Neural cell (in vitro differentiated cells): ENCODE measurements at regions not wholly inside any gene's neighbourhood (a gene's known extent, or its start where the extent isn't known, plus 50 kb on each side); places are given as distances from the start of the nearest gene placed in this dataset.

ENCODE experiments used
- H2AFZ ChIP-seq: fragments of 200-600, 300-800 bp; sonication (generic), shearing (Covaris generic); 2 replicates; pipeline ENCODE4 v1.6.0; 2014; ENCODE audit warnings: low read depth, mild to moderate bottlenecking, antibody characterized with exemption, low read length, moderate library complexity
- H3F3A ChIP-seq: fragments of 200-600 bp; shearing (Covaris generic); 2 replicates; pipeline ENCODE4 v1.6.1; 2016; ENCODE audit warnings: mild to moderate bottlenecking, moderate library complexity, mixed read lengths, antibody characterized with exemption, low read length; ENCODE audit not compliant: insufficient read depth, poor library complexity, severe bottlenecking
- H3K27ac ChIP-seq: fragments of 200-600, 300-800 bp; sonication (generic), shearing (Covaris generic); 2 replicates; pipeline ENCODE4 v1.5.1; 2014; ENCODE audit warnings: mild to moderate bottlenecking, low read length, moderate library complexity
- H3K27me3 ChIP-seq: fragments of 300-800, 200-600 bp; sonication (generic), shearing (Covaris generic); 2 replicates; pipeline ENCODE4 v1.6.0; 2014; ENCODE audit warnings: mild to moderate bottlenecking, low read depth, low read length, moderate library complexity; ENCODE audit not compliant: insufficient read depth
- H3K36me3 ChIP-seq: fragments of 300-800, 200-600 bp; sonication (generic), shearing (Covaris generic); 2 replicates; pipeline ENCODE4 v1.5.1; 2014; ENCODE audit warnings: mild to moderate bottlenecking, antibody characterized with exemption, low read length, moderate library complexity; ENCODE audit not compliant: insufficient read depth
- H3K4me2 ChIP-seq: fragments of 300-800, 200-600 bp; sonication (generic), shearing (Covaris generic); 2 replicates; pipeline ENCODE4 v1.6.0; 2014; ENCODE audit warnings: mild to moderate bottlenecking, low read length
- H3K4me3 ChIP-seq: fragments of 300-800, 200-600 bp; sonication (generic), shearing (Covaris generic); 2 replicates; pipeline ENCODE4 v1.5.1; 2014; ENCODE audit warnings: mild to moderate bottlenecking, low read length, moderate library complexity
- H3K79me2 ChIP-seq: fragments of 200-600 bp; shearing (Covaris generic); replicated peaks from 2 replicates; pipeline ENCODE4 v1.6.0; 2014; ENCODE audit warnings: mild to moderate bottlenecking, low read length, moderate library complexity; ENCODE audit not compliant: insufficient read depth
- H3K9ac ChIP-seq: fragments of 300-800, 200-600 bp; sonication (generic), shearing (Covaris generic); 2 replicates; pipeline ENCODE4 v1.6.1; 2016; ENCODE audit warnings: mild to moderate bottlenecking, low read length, mixed read lengths
- H3K9me2 ChIP-seq: fragments of 200-600 bp; shearing (Covaris generic); 2 replicates; pipeline ENCODE4 v1.6.1; 2016; ENCODE audit warnings: mild to moderate bottlenecking, low read length, mixed read lengths; ENCODE audit not compliant: insufficient read depth
- H3K9me3 ChIP-seq: fragments of 200-600, 300-800 bp; sonication (generic), shearing (Covaris generic); 2 replicates; pipeline ENCODE4 v1.6.1; 2016; ENCODE audit warnings: mild to moderate bottlenecking, mixed run types, low read length, moderate library complexity, mixed read lengths
- H4K20me1 ChIP-seq: fragments of 200-600 bp; shearing (Covaris generic); 2 replicates; pipeline ENCODE4 v1.6.1; 2016; ENCODE audit warnings: mild to moderate bottlenecking, mixed run types; ENCODE audit not compliant: insufficient read depth
- EP300 ChIP-seq: fragments of 450-650 bp; conservative IDR thresholded peaks from 2 replicates; pipeline ENCODE4 v1.6.1; 2014; ENCODE audit warnings: antibody characterized with exemption, mild to moderate bottlenecking, moderate library complexity; ENCODE audit not compliant: poor library complexity, severe bottlenecking
- EZH2 ChIP-seq: fragments of 200-600, 300-800 bp; shearing (Covaris generic), sonication (generic); IDR thresholded peaks from 2 replicates; pipeline ENCODE4 v1.6.1; 2014; ENCODE audit warnings: antibody characterized with exemption, low read length, borderline replicate concordance, mild to moderate bottlenecking; ENCODE audit not compliant: insufficient read depth, poor library complexity, severe bottlenecking
- MXI1 ChIP-seq: fragments of 450-650 bp; conservative IDR thresholded peaks from 2 replicates; pipeline ENCODE4 v1.6.1; 2014; ENCODE audit warnings: antibody characterized with exemption, mild to moderate bottlenecking; ENCODE audit not compliant: poor library complexity, severe bottlenecking
- POLR2AphosphoS5 ChIP-seq: IDR thresholded peaks from 2 replicates; pipeline ENCODE4 v1.6.1; 2012
- RAD21 ChIP-seq: fragments of 450-650 bp; conservative IDR thresholded peaks from 2 replicates; pipeline ENCODE4 v1.6.1; 2014; ENCODE audit warnings: antibody characterized with exemption, mild to moderate bottlenecking, moderate library complexity
- SMC3 ChIP-seq: fragments of 450-650 bp; conservative IDR thresholded peaks from 2 replicates; pipeline ENCODE4 v1.6.1; 2014; ENCODE audit warnings: antibody characterized with exemption, mild to moderate bottlenecking, moderate library complexity; ENCODE audit not compliant: poor library complexity
- TAF1 ChIP-seq: IDR thresholded peaks from 2 replicates; pipeline ENCODE4 v1.6.1; 2012; ENCODE audit warnings: low read depth
- TF ChIP-seq, protein P1 (sequence below): IDR thresholded peaks from 2 replicates; pipeline ENCODE4 v1.6.1; 2012; ENCODE audit warnings: borderline replicate concordance
- TF ChIP-seq, protein P2 (sequence below): fragments of 450-650 bp; IDR thresholded peaks from 2 replicates; pipeline ENCODE4 v1.5.1; 2014; ENCODE audit warnings: antibody characterized with exemption, mild to moderate bottlenecking, moderate library complexity; ENCODE audit not compliant: poor library complexity, severe bottlenecking

DNA sequence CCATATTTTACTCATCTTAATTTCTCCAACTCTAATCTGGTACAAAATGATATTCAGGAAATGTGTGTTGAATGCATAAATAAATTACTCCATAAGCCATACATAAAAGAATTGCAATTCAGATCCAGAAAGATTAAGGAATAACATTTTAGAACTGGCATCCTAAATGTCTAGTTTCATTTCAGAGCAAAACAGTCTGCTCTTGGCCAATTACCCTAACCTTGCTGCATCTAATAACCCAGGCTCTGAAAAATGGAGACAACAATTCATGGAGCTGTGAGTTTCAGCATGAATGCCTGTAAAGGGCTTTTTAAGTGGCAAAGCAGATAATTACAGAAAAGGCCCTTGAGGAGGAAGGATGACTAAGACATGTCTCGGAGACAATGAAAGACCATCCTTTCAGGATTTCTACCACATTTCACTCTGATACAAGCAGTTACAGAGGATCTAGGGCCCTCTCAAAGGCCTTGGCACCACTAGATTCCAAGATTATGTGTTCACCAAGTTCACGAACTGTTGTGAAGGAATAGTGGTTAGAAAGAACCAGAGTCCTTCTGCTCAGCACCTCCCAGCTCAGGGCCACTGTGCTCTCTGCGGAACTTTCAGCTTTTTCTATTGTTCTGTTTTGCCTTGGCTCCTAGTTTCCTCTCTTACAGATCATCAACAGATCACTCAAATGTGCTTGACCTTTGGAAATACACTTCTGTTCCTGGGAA lies 157.6 kb upstream of the BLID start:
- Histone ChIP-seq H3F3A (no peaks in the 10 kb centered on the region), H3K27me3 (no peaks in the 10 kb centered on the region), H3K27ac (no peak overlapping the region), H3K9ac (no peak overlapping the region), H2AFZ (no peak overlapping the region), H3K9me3 (no peaks in the 10 kb centered on the region), H3K79me2 (no peaks in the 10 kb centered on the region), H3K36me3 (no peaks in the 10 kb centered on the region), H3K4me2 (no peak overlapping the region), H3K4me3 (no peak overlapping the region), H3K9me2 (no peaks in the 10 kb centered on the region), H4K20me1 (no peaks in the 10 kb centered on the region)
- TF ChIP-seq EZH2 (no peak), EP300 (no peak), SMC3 (no peak), RAD21 (no peak), POLR2AphosphoS5 (peak; percentile 25)
- TF ChIP-seq, protein P1, sequence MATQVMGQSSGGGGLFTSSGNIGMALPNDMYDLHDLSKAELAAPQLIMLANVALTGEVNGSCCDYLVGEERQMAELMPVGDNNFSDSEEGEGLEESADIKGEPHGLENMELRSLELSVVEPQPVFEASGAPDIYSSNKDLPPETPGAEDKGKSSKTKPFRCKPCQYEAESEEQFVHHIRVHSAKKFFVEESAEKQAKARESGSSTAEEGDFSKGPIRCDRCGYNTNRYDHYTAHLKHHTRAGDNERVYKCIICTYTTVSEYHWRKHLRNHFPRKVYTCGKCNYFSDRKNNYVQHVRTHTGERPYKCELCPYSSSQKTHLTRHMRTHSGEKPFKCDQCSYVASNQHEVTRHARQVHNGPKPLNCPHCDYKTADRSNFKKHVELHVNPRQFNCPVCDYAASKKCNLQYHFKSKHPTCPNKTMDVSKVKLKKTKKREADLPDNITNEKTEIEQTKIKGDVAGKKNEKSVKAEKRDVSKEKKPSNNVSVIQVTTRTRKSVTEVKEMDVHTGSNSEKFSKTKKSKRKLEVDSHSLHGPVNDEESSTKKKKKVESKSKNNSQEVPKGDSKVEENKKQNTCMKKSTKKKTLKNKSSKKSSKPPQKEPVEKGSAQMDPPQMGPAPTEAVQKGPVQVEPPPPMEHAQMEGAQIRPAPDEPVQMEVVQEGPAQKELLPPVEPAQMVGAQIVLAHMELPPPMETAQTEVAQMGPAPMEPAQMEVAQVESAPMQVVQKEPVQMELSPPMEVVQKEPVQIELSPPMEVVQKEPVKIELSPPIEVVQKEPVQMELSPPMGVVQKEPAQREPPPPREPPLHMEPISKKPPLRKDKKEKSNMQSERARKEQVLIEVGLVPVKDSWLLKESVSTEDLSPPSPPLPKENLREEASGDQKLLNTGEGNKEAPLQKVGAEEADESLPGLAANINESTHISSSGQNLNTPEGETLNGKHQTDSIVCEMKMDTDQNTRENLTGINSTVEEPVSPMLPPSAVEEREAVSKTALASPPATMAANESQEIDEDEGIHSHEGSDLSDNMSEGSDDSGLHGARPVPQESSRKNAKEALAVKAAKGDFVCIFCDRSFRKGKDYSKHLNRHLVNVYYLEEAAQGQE, result no peak

DNA sequence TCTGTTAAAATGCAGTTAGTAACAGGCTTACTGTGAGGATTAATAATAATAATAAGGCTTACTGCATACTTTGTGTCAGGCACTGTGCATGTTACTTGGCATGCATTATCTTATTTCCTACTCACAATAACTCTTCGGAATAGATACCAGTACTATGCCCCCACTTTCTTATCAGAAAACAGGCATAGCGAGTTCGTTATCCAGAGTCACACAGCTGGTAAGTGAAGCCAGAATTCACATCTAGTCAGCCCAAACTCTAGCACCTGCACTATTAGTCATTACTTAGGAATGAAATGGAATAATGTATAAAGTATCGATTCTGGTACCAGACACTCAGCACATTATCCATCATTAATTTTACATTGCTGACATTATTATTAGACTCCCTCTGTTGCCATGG lies 155.7 kb upstream of the BLID start:
- H3F3A ChIP-seq, result no peaks in the 10 kb centered on the region
- H3K27ac ChIP-seq, result no peak overlapping the region
- H2AFZ ChIP-seq, result no peak overlapping the region
- H3K9ac ChIP-seq, result no peak overlapping the region
- H4K20me1 ChIP-seq, result no peaks in the 10 kb centered on the region
- no peak overlapping the region for H3K4me3 ChIP-seq
- H3K9me2 ChIP-seq, result no peaks in the 10 kb centered on the region
- H3K9me3 ChIP-seq, result no peaks in the 10 kb centered on the region
- H3K4me2 ChIP-seq, result no peak overlapping the region
- H3K36me3 ChIP-seq, result no peaks in the 10 kb centered on the region
- no peak for TF ChIP-seq EP300
- TF ChIP-seq, protein P2, sequence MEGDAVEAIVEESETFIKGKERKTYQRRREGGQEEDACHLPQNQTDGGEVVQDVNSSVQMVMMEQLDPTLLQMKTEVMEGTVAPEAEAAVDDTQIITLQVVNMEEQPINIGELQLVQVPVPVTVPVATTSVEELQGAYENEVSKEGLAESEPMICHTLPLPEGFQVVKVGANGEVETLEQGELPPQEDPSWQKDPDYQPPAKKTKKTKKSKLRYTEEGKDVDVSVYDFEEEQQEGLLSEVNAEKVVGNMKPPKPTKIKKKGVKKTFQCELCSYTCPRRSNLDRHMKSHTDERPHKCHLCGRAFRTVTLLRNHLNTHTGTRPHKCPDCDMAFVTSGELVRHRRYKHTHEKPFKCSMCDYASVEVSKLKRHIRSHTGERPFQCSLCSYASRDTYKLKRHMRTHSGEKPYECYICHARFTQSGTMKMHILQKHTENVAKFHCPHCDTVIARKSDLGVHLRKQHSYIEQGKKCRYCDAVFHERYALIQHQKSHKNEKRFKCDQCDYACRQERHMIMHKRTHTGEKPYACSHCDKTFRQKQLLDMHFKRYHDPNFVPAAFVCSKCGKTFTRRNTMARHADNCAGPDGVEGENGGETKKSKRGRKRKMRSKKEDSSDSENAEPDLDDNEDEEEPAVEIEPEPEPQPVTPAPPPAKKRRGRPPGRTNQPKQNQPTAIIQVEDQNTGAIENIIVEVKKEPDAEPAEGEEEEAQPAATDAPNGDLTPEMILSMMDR, result no peak
- TF ChIP-seq, protein P1, result no peak
- no peak for TF ChIP-seq TAF1
- no peak for TF ChIP-seq SMC3
- no peak for TF ChIP-seq RAD21
- TF ChIP-seq MXI1, result no peak
- no peaks in the 10 kb centered on the region for H3K27me3 ChIP-seq
- no peaks in the 10 kb centered on the region for H3K79me2 ChIP-seq
